CD14-positive monocyte (primary cell): ENCODE measurements at regions not wholly inside any gene's neighbourhood (a gene's known extent, or its start where the extent isn't known, plus 50 kb on each side); places are given as distances from the start of the nearest gene placed in this dataset.

Experiments
- DNase-seq, 3 donors: peaks; one replicate each; pipeline ENCODE4 v3.0.0-alpha.2; 2011 to 2022
- H2AFZ ChIP-seq: 2 replicates; pipeline ENCODE4 v1.6.0; 2012; ENCODE audit warnings: mild to moderate bottlenecking, low read depth, low read length, inconsistent platforms; ENCODE audit not compliant: insufficient read depth, poor library complexity, severe bottlenecking
- H3K27ac ChIP-seq, 2 donors: 1 replicate in 1 of 2; 2 replicates in 1 of 2; pipeline ENCODE4 v1.5.1; 2012 to 2013; ENCODE audit warnings: low read length in 2 of 2, control low read depth in 1 of 2, inconsistent platforms in 1 of 2, low read depth in 1 of 2, mild to moderate bottlenecking in 1 of 2
- H3K27me3 ChIP-seq, 2 donors: one replicate each; pipeline versions ENCODE4 v1.6.0 to v1.6.1; 2011 to 2013; ENCODE audit warnings: low read length in 2 of 2; ENCODE audit not compliant: control insufficient read depth in 2 of 2, insufficient read depth in 2 of 2
- H3K36me3 ChIP-seq, 2 donors: replicated peaks in 1 of 2; 1 replicate in 1 of 2; 2 replicates in 1 of 2; pipeline versions ENCODE4 v1.5.1 to v1.6.1; 2012 to 2013; ENCODE audit warnings: low read length in 2 of 2, control low read depth in 1 of 2, inconsistent platforms in 1 of 2, mild to moderate bottlenecking in 1 of 2; ENCODE audit not compliant: insufficient read depth in 2 of 2, control insufficient read depth in 1 of 2
- H3K4me1 ChIP-seq, 2 donors: 1 replicate in 1 of 2; 2 replicates in 1 of 2; pipeline versions ENCODE4 v1.5.1 to v1.6.1; 2012 to 2013; ENCODE audit warnings: low read length in 2 of 2, control low read depth in 1 of 2, inconsistent platforms in 1 of 2, mild to moderate bottlenecking in 1 of 2, moderate library complexity in 1 of 2; ENCODE audit not compliant: insufficient read depth in 2 of 2, control insufficient read depth in 1 of 2
- H3K4me2 ChIP-seq: replicated peaks from 2 replicates; pipeline ENCODE3; 2012; ENCODE audit warnings: low read length, moderate library complexity, mild to moderate bottlenecking; ENCODE audit not compliant: poor library complexity, severe bottlenecking; ENCODE audit errors: extremely low read depth
- H3K4me3 ChIP-seq, 3 experiments: fragments of 200-600 bp in 1 of 3; sonication (generic) in 1 of 3; replicated peaks in 1 of 3; 1 replicate in 2 of 3; 2 replicates in 1 of 3; pipeline ENCODE4 v1.5.1; 2011 to 2013; ENCODE audit warnings: low read length in 3 of 3, mild to moderate bottlenecking in 3 of 3, control low read depth in 2 of 3, low read depth in 2 of 3, inconsistent platforms in 1 of 3, moderate library complexity in 1 of 3
- H3K79me2 ChIP-seq: 2 replicates; pipeline ENCODE4 v1.6.0; 2012; ENCODE audit warnings: mild to moderate bottlenecking, control low read depth, inconsistent platforms, low read length, moderate library complexity; ENCODE audit not compliant: insufficient read depth
- H3K9ac ChIP-seq: 2 replicates; pipeline ENCODE4 v1.6.0; 2017; ENCODE audit warnings: low read length, mild to moderate bottlenecking; ENCODE audit not compliant: insufficient read depth, poor library complexity, severe bottlenecking
- H3K9me3 ChIP-seq, 2 donors: replicated peaks in 1 of 2; 1 replicate in 1 of 2; 2 replicates in 1 of 2; pipeline versions ENCODE4 v1.5.1 to v1.6.1; 2012 to 2013; ENCODE audit warnings: low read length in 2 of 2, control low read depth in 1 of 2; ENCODE audit not compliant: control insufficient read depth in 1 of 2, insufficient read depth in 1 of 2
- H4K20me1 ChIP-seq: 2 replicates; pipeline ENCODE4 v1.6.0; 2012; ENCODE audit warnings: mild to moderate bottlenecking, low read length, control low read depth, moderate library complexity; ENCODE audit not compliant: insufficient read depth
- H3K27ac Mint-ChIP-seq, 7 donors: one replicate each; pipeline ENCODE4 v1.8.0; 2020; ENCODE audit warnings: mild to moderate bottlenecking in 7 of 7, mixed read lengths in 7 of 7, moderate library complexity in 6 of 7, inconsistent platforms in 2 of 7
- H3K27me3 Mint-ChIP-seq, 3 donors: one replicate each; pipeline ENCODE4 v1.8.0; 2021 to 2022; ENCODE audit warnings: low read depth in 3 of 3, mild to moderate bottlenecking in 3 of 3, mixed read lengths in 3 of 3, moderate library complexity in 3 of 3, inconsistent platforms in 1 of 3
- H3K36me3 Mint-ChIP-seq, 2 donors: one replicate each; pipeline ENCODE4 v1.8.0; 2020; ENCODE audit warnings: mixed read lengths in 2 of 2, inconsistent platforms in 1 of 2, mild to moderate bottlenecking in 1 of 2
- H3K4me1 Mint-ChIP-seq: one replicate; pipeline ENCODE4 v1.8.0; 2020; ENCODE audit warnings: mild to moderate bottlenecking, mixed read lengths
- H3K4me3 Mint-ChIP-seq, 2 donors: one replicate each; pipeline ENCODE4 v1.8.0; 2020; ENCODE audit warnings: mild to moderate bottlenecking in 2 of 2, mixed read lengths in 2 of 2, moderate library complexity in 1 of 2
- H3K9me3 Mint-ChIP-seq, 7 donors: one replicate each; pipeline ENCODE4 v1.8.0; 2020 to 2022; ENCODE audit warnings: mixed read lengths in 7 of 7, mild to moderate bottlenecking in 6 of 7, moderate library complexity in 6 of 7, inconsistent platforms in 2 of 7
- WGBS: methylation state at CpG from one replicate; pipeline ENCODE4 v1.1.5; 2013; ENCODE audit warnings: missing lambda C conversion rate; ENCODE audit not compliant: insufficient coverage; 5-methylcytosine and 5-hydroxymethylcytosine counted together
- intact Hi-C, 2 donors: fragments of 100-400 bp; cut with micrococcal nuclease; formaldehyde crosslinking; loops; one replicate each; pipeline versions ENCODE4 v1.15.0 to v1.15.1; 2023
- TF ChIP-seq, protein P1 (sequence below): fragments of 200-600 bp; IDR thresholded peaks from one replicate; pipeline ENCODE4 v1.8.0; 2022; ENCODE audit warnings: antibody characterized with exemption, mild to moderate bottlenecking

DNA sequence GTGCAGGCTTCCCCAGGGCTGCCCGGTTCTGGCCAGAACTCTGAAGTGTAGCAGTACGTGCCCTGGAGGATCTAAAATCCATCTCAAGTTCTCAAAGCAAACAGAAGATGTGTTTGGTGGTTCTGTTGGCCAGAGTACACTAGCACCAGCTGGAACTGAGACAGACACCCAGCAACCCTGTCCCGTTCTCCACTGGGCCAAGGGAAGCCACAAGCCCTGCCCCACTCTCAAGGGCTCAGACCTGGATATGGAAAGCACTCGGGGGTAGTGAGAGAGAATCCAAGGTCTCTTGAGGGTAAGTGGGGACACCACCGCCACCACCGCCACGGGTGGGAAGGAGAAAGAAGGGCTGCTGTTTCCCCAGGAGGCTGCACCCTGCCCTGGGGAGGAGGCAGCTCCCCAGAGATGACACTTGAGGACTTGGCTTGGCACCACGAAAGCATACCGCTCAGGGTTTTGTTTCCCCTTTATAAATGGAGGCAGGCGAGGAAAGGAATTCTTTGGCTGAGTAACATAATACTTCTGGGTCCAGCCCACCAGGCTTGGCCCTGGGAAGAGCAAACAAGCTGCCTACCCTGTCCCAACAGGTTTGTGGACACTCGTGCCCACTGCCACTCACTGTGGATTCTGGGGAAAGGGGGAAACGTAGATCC is 56.1 kb upstream of the POU2AF1 start:
- Mint-ChIP-seq H3K4me1 (peaks cover 11% of the 10 kb centered on the region), H3K9me3 (peaks cover 0 to 2% (median 0%) of the 10 kb centered on the region in 7 donors), H3K27me3 (peaks cover 0 to 9% (median 1%) of the 10 kb centered on the region in 3 donors), H3K36me3 (no peaks in the 10 kb centered on the region), H3K4me3 (no peak overlapping the region), H3K27ac (no peak overlapping the region)
- no peak overlapping the region for H2AFZ ChIP-seq
- no peaks in the 10 kb centered on the region for H3K4me1 ChIP-seq
- no peaks in the 10 kb centered on the region for H3K36me3 ChIP-seq
- 88% methylated on average over 6 of the region's 12 CpGs for WGBS
- no peaks in the 10 kb centered on the region for H3K9me3 ChIP-seq
- H3K4me2 ChIP-seq = no peak overlapping the region
- H3K27ac ChIP-seq = no peak overlapping the region
- H4K20me1 ChIP-seq = no peaks in the 10 kb centered on the region
- H3K27me3 ChIP-seq = no peaks in the 10 kb centered on the region
- intact Hi-C loops = no loop called here
- H3K9ac ChIP-seq = no peak overlapping the region
- H3K79me2 ChIP-seq = no peaks in the 10 kb centered on the region
- DNase-seq = no peak
- H3K4me3 ChIP-seq = no peak overlapping the region
- TF ChIP-seq, protein P1, sequence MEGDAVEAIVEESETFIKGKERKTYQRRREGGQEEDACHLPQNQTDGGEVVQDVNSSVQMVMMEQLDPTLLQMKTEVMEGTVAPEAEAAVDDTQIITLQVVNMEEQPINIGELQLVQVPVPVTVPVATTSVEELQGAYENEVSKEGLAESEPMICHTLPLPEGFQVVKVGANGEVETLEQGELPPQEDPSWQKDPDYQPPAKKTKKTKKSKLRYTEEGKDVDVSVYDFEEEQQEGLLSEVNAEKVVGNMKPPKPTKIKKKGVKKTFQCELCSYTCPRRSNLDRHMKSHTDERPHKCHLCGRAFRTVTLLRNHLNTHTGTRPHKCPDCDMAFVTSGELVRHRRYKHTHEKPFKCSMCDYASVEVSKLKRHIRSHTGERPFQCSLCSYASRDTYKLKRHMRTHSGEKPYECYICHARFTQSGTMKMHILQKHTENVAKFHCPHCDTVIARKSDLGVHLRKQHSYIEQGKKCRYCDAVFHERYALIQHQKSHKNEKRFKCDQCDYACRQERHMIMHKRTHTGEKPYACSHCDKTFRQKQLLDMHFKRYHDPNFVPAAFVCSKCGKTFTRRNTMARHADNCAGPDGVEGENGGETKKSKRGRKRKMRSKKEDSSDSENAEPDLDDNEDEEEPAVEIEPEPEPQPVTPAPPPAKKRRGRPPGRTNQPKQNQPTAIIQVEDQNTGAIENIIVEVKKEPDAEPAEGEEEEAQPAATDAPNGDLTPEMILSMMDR = no peak

DNA sequence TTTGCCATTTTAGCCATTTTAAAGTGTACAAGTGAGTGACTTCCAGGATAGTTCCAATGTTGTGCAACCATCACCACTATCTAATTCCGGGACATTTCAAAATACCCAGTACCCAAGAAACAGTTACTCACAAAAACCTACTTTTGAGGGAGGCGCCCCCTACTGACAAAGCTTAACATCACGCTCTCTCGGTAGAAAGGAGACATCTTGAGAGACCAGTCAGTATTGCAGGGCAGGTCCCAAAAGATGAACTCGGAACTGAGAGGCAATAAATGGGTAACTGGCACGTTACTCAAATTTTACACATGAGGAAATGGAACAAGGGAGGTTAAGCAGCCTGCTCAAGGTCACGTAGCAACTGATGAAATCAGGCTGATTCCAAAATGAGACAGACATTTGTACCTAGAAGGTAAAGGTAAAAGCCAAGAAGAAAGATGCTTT is 50.0 kb upstream of the POU2AF1 start:
- Mint-ChIP-seq H3K27ac (no peak overlapping the region), H3K4me1 (peaks cover 3% of the 10 kb centered on the region), H3K36me3 (no peaks in the 10 kb centered on the region), H3K27me3 (peaks cover 0 to 1% (median 0%) of the 10 kb centered on the region in 3 donors), H3K4me3 (no peak overlapping the region), H3K9me3 (peaks cover 0 to 2% (median 0%) of the 10 kb centered on the region in 7 donors)
- H3K36me3 ChIP-seq = no peaks in the 10 kb centered on the region
- H3K4me3 ChIP-seq = no peak overlapping the region
- H4K20me1 ChIP-seq = no peaks in the 10 kb centered on the region
- no peaks in the 10 kb centered on the region for H3K9me3 ChIP-seq
- TF ChIP-seq, protein P1 = peak; percentile 54
- no peaks in the 10 kb centered on the region for H3K4me1 ChIP-seq
- no peak overlapping the region for H3K4me2 ChIP-seq
- intact Hi-C loops = no loop called here
- DNase-seq = peak; percentile 13 to 54 (median 15)
- no peaks in the 10 kb centered on the region for H3K79me2 ChIP-seq
- H3K27me3 ChIP-seq = no peaks in the 10 kb centered on the region
- no peak overlapping the region for H3K9ac ChIP-seq
- WGBS = 40% methylated on average over 3 of the region's 7 CpGs
- H3K27ac ChIP-seq = no peak overlapping the region
- H2AFZ ChIP-seq = no peak overlapping the region
